ENCODE measurements at regions not wholly inside any gene's neighbourhood (a gene's known extent, or its start where the extent isn't known, plus 50 kb on each side); places are given as distances from the start of the nearest gene placed in this dataset.

GRCh38 chr10:55374917-55375316, 573.9 kb upstream of the PCDH15 start:
- no peak for TF ChIP-seq POLR2A (IDR thresholded peaks at IDR 0.05)
- TF ChIP-seq, protein P1, sequence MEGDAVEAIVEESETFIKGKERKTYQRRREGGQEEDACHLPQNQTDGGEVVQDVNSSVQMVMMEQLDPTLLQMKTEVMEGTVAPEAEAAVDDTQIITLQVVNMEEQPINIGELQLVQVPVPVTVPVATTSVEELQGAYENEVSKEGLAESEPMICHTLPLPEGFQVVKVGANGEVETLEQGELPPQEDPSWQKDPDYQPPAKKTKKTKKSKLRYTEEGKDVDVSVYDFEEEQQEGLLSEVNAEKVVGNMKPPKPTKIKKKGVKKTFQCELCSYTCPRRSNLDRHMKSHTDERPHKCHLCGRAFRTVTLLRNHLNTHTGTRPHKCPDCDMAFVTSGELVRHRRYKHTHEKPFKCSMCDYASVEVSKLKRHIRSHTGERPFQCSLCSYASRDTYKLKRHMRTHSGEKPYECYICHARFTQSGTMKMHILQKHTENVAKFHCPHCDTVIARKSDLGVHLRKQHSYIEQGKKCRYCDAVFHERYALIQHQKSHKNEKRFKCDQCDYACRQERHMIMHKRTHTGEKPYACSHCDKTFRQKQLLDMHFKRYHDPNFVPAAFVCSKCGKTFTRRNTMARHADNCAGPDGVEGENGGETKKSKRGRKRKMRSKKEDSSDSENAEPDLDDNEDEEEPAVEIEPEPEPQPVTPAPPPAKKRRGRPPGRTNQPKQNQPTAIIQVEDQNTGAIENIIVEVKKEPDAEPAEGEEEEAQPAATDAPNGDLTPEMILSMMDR (IDR thresholded peaks at IDR 0.05) = no peak

All from uterus (tissue), 2 donors.